ENCODE measurements at regions not wholly inside any gene's neighbourhood (a gene's known extent, or its start where the extent isn't known, plus 50 kb on each side); places are given as distances from the start of the nearest gene placed in this dataset.

GRCh38 chr2:239756790-239757760 is 268.1 kb downstream of the NDUFA10 start:
- no peak for DNase-seq

- no peak for DNase-seq
Observed at GRCh38 chr2:239756031-239756789, 268.9 kb downstream of the NDUFA10 start.

GRCh38 chr2:239753401-239753837 is 271.7 kb downstream of the NDUFA10 start:
- no peak for DNase-seq

DNA sequence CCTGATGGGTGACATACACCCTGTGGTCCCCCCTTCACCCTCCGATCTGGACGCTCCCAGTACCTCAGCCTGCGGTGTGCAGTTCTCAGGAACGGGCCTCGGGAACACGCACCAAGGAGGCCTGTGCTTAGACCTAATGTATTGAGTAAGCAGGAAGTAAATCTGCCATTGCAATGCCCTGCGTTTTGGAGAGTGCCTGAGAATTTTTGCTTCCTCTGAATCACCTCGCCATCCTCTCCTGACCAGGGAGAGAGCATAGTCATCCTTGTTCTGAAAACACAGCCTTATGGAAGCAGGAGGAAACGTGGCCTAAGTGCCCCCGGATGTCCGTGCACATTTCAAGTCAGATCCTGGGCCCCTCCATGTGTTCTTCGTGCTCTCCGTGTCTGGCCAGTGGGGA is 272.2 kb downstream of the NDUFA10 start:
- no peak for DNase-seq

- DNase-seq: no peak
Observed at GRCh38 chr2:239751679-239752355, 273.3 kb downstream of the NDUFA10 start.

DNA sequence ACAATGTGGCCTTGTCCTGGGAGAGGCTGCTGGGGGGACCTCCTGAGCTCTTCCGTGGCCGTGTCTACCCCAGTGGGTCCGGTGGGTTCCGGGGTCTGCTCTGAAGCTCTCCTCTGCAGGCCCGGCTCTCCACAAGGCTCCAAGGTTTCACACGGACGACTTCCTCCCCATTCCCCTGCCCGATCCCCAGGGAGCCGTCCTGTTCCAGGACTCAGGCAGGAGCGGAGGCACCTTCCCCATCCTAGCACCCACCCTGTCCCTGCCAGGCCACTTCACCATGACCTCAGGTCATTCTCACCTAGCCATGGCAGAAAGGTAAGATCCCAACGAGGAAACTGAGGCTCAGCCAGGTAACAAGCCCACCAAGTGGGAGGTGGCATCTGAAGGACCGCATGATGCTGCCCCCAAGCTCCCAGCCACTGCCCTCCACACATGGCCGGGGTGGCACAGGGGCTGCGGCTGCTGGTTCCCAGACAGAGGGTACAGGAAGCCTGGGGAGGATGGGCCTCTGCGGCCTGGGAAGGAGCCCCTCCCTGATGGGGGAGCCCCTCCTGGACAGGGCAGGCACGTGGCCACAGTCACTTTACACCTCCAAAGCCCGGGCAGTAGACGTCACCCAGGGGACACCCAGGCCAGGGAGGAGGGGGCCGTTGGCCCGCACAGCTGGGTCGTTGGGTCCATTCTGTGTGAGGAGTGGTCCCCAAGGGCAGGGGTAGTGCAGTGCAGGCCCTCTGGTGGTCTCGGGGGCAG is 274.0 kb downstream of the NDUFA10 start:
- DNase-seq: no peak

DNA sequence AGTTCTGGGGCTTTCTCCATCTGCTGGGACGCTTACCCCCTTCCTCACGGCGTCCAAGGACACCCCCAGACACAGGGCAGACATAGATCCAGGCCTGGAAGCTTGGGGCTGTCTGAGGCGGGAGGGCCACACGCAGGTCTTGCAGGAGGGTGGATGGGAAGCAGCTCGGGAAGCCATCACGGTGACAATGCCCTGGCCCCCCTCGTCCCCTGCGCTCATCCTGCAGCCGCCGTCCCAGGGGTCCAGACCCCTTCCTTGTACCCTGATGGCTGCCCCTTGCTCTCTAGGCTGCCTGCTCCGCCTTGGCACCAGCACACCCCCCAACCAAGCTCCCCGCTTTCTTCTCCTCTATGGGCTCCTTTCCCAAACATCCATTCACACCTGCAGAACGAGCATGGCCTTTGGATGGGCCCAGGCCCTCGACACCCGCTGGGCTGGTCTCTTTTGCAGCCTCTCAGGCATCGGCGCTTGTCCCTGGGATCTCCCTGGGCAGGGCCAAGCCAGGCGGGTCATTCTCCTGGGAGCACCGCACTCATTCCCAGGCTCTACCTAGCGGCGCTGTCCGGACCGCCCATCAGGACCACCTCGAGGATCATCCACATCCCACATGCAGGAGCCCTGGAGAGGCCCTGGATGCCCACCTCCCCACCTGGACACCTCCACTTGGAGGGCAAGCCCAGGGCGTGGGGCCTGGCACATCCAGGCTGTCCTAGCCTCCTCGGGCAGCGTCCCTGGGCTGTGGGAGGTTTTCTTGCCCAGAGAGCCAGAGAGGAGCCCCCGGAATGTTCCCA is 274.9 kb downstream of the NDUFA10 start:
- no peak for DNase-seq

- no peak for DNase-seq
Observed at GRCh38 chr2:239749272-239749873, 275.8 kb downstream of the NDUFA10 start.

DNA sequence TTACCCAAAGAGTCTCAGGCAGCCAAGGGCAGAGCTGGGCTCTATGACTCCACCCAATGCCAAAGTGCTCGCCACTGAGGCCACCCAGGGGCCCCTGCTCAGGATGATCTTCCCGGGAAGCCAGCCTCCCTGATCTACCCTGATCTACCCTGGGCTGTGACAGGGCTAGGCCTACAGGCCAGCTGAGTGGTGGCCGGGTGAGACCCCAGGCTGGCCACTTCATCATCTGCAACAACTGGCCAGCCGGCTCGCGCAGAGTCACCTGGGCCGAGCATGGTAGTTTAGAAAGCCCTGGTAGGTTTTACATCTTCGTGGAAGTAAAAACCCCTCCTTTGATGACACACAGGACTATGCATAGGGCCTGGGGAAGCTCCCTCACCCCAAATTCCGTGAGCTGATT is 276.3 kb downstream of the NDUFA10 start:
- no peak for DNase-seq

DNA sequence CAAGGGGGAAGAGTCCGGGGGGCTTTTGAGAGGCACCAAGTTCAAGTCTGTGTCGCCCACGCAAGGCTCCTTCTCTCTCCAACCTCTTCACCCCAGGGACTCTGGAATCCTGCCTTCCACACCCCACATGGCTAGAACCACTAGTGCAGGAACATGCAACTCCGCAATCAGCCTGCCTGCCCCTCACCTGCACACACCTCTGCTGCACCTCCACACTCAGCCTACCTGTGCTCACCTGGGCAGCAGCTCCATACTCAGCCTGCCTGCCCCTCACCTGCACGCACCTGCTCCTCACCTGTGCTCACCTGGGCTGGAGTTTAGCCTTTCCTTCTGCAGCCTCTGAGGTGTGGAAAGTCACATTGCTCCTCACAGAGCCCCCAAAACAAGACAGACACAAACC is 277.4 kb downstream of the NDUFA10 start:
- no peak for DNase-seq

DNA sequence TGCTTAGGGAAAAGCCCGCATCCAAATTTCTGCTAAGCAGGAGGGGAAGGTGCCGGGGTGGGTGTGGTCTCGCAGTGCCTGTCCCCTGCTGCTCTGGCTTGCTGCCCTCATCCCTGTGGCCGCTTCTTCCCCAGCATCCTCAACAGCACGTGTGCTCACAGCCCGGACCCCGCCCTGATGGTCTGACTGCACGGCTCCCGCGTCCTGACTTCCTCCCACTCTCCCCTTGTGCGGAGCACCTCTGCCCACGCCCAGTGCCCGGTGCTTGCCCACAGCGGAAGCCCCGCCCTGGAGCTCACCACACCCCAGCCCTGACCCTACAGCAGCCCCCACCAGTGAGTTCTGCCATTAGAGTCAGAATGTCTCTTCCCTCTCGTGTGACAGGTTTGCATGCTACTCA is 277.9 kb downstream of the NDUFA10 start:
- DNase-seq: no peak

GRCh38 chr2:239746559-239747246 is 278.4 kb downstream of the NDUFA10 start:
- no peak for DNase-seq

- no peak for DNase-seq
Observed at GRCh38 chr2:239745386-239746227, 279.5 kb downstream of the NDUFA10 start.

GRCh38 chr2:239744706-239745340 is 280.3 kb downstream of the NDUFA10 start:
- no peak for DNase-seq

GRCh38 chr2:239743206-239743605 is 281.9 kb downstream of the NDUFA10 start:
- no peak for DNase-seq

DNA sequence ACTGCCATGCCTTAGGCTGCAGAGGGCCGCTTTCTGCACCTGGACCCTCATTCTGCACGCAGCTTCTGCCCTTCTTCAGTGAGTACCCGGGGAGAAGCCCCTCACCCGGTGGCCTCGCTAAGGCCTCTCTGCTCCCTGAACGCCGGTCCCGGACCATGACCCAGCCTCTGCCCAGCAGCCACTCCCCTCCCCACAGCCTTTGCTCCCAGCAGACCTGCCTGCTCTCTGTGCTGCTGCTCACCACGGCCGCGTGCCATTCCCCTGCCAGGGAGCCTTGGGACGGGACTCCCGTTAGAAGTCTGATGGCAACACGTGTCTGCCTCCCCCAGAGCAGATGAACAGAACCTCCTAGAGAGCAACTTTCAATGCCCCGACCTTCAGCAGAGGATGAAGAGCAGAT is 282.8 kb downstream of the NDUFA10 start:
- no peak for DNase-seq

DNA sequence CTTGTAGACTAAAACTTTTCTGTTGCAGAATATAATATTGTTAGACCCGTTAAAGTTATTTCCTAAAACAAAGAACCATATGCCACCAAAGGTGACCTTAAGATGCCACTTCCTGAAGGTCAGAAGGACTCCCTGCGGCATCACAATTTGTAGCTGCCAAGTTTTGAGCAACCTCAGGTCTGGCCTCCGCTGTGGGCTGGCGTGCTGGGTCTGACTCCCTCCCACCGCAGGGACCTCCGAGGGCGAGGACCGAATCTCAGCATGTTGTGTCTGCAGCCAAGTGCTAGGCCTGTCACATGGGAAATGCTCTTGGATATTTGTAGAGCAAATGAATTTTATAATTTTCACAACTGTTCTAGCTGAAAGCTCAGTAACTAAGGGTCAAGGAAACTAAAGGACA is 285.9 kb downstream of the NDUFA10 start:
- DNase-seq: no peak

GRCh38 chr2:239738159-239738558 is 287.0 kb downstream of the NDUFA10 start:
- no peak for DNase-seq

GRCh38 chr2:239737144-239737463 is 288.0 kb downstream of the NDUFA10 start:
- DNase-seq: no peak
